Caco-2 (cell line): ENCODE measurements at regions not wholly inside any gene's neighbourhood (a gene's known extent, or its start where the extent isn't known, plus 50 kb on each side); places are given as distances from the start of the nearest gene placed in this dataset.

ENCODE experiments used
- BruUV-seq: library from RNA; stranded (reverse); fragments of 400-500 nt; replicated peaks from 2 replicates; lab custom pipeline; 2021; lab: Mats Ljungman, UMichigan
- CTCF ChIA-PET: fragments of 300-600 bp; sonication (Branson Sonifier 250); formaldehyde crosslinking; loops from one replicate; lab custom pipeline; 2022; ENCODE audit warnings: antibody characterized with exemption; lab: Charles Lee
- POLR2A ChIA-PET: fragments of 300-600 bp; sonication (Branson Sonifier 250); formaldehyde crosslinking; loops from one replicate; lab custom pipeline; 2022; ENCODE audit warnings: antibody characterized with exemption; lab: Charles Lee
- DNase-seq, 2 experiments: peaks; one replicate each; pipeline versions ENCODE4 v3.0.0 to v3.0.0-alpha.2; 2020 to 2022
- H3K27me3 ChIP-seq: replicated peaks from 2 replicates; pipeline ENCODE4 v1.6.0; 2011; ENCODE audit warnings: low read length; ENCODE audit not compliant: control insufficient read depth, insufficient read depth
- H3K36me3 ChIP-seq: 2 replicates; pipeline ENCODE4 v1.5.1; 2011; ENCODE audit warnings: low read length; ENCODE audit not compliant: control insufficient read depth, insufficient read depth
- H3K4me1 ChIP-seq: fragments of 250-450 bp; sonication (Bioruptor Pico); 2 replicates; pipeline ENCODE4 v1.5.1; 2020; ENCODE audit warnings: mild to moderate bottlenecking
- H3K4me3 ChIP-seq: 2 replicates; pipeline ENCODE4 v1.5.1; 2011; ENCODE audit warnings: low read depth, mild to moderate bottlenecking, control low read depth, low read length
- H3K9me3 ChIP-seq: fragments of 250-450 bp; sonication (Bioruptor Pico); 2 replicates; pipeline ENCODE4 v1.5.1; 2020; ENCODE audit warnings: mild to moderate bottlenecking, moderate library complexity
- H3K27ac Mint-ChIP-seq: one replicate; pipeline ENCODE4 v1.8.0; 2022; ENCODE audit warnings: mixed read lengths; ENCODE audit not compliant: unreplicated experiment
- H3K27me3 Mint-ChIP-seq: one replicate; pipeline ENCODE4 v1.8.0; 2022; ENCODE audit warnings: mixed read lengths; ENCODE audit not compliant: insufficient read depth, unreplicated experiment
- H3K36me3 Mint-ChIP-seq: one replicate; pipeline ENCODE4 v1.8.0; 2022; ENCODE audit warnings: mild to moderate bottlenecking, mixed read lengths; ENCODE audit not compliant: insufficient read depth, unreplicated experiment
- H3K4me1 Mint-ChIP-seq: one replicate; pipeline ENCODE4 v1.8.0; 2022; ENCODE audit warnings: low read depth, mixed read lengths; ENCODE audit not compliant: unreplicated experiment
- H3K4me3 Mint-ChIP-seq: one replicate; pipeline ENCODE4 v1.8.0; 2022; ENCODE audit warnings: mild to moderate bottlenecking, moderate library complexity, mixed read lengths; ENCODE audit not compliant: unreplicated experiment
- H3K9me3 Mint-ChIP-seq: one replicate; pipeline ENCODE4 v1.8.0; 2022; ENCODE audit warnings: mixed read lengths; ENCODE audit not compliant: unreplicated experiment
- intact Hi-C: fragments of 100-400 bp; cut with micrococcal nuclease; formaldehyde crosslinking; loops from one replicate; pipeline ENCODE4 v1.10.0; 2022; ENCODE audit not compliant: unreplicated experiment
- TF ChIP-seq, protein P1 (sequence below), 2 experiments: fragments of 200-600 bp in 1 of 2; IDR thresholded peaks; 1 replicate in 1 of 2; 2 replicates in 1 of 2; pipeline versions ENCODE4 v1.5.1 to v1.8.0; 2011 to 2022; ENCODE audit warnings: antibody characterized with exemption in 1 of 2, control low read depth in 1 of 2, inconsistent platforms in 1 of 2, low read depth in 1 of 2, low read length in 1 of 2, mild to moderate bottlenecking in 1 of 2, moderate library complexity in 1 of 2; ENCODE audit not compliant: insufficient read depth in 1 of 2, severe bottlenecking in 1 of 2, unreplicated experiment in 1 of 2

DNA sequence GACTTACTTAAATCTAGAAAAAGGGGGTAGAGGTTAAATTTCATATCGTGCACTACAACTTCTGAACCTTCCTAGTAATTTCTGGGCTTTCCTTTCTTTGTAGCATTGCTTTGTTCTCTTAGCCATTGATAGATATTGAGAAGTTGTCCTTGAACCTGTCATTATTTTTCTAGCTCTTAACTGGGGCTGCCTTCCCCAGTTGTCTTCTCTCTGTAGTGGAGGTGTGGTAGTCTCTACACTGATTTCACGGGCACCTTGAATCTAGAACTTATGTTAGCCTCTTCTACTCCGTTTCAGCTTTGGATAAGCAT lies 504.0 kb downstream of the PCNX1 start:
- ChIA-PET POLR2A (no interaction called here), CTCF (no interaction called here)
- Mint-ChIP-seq H3K4me3 (no peak overlapping the region), H3K27ac (no peak overlapping the region), H3K9me3 (no peaks in the 10 kb centered on the region), H3K27me3 (no peaks in the 10 kb centered on the region), H3K36me3 (peaks cover 8% of the 10 kb centered on the region), H3K4me1 (peaks cover 9% of the 10 kb centered on the region)
- no TSS peak for BruUV-seq
- no peak overlapping the region for H3K4me3 ChIP-seq
- H3K36me3 ChIP-seq: no peaks in the 10 kb centered on the region; the same call in 1 of the 2 replicates
- TF ChIP-seq, protein P1, sequence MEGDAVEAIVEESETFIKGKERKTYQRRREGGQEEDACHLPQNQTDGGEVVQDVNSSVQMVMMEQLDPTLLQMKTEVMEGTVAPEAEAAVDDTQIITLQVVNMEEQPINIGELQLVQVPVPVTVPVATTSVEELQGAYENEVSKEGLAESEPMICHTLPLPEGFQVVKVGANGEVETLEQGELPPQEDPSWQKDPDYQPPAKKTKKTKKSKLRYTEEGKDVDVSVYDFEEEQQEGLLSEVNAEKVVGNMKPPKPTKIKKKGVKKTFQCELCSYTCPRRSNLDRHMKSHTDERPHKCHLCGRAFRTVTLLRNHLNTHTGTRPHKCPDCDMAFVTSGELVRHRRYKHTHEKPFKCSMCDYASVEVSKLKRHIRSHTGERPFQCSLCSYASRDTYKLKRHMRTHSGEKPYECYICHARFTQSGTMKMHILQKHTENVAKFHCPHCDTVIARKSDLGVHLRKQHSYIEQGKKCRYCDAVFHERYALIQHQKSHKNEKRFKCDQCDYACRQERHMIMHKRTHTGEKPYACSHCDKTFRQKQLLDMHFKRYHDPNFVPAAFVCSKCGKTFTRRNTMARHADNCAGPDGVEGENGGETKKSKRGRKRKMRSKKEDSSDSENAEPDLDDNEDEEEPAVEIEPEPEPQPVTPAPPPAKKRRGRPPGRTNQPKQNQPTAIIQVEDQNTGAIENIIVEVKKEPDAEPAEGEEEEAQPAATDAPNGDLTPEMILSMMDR (IDR thresholded peaks at IDR 0.05; ENCODE audit: insufficient read depth in 1 of 2, low read depth in 1 of 2, low read length in 1 of 2, severe bottlenecking in 1 of 2, unreplicated experiment in 1 of 2): no peak
- no peak for DNase-seq
- no peaks in the 10 kb centered on the region for H3K27me3 ChIP-seq
- intact Hi-C loops: no loop called here
- no peaks in the 10 kb centered on the region for H3K4me1 ChIP-seq
- H3K9me3 ChIP-seq: no peaks in the 10 kb centered on the region

DNA sequence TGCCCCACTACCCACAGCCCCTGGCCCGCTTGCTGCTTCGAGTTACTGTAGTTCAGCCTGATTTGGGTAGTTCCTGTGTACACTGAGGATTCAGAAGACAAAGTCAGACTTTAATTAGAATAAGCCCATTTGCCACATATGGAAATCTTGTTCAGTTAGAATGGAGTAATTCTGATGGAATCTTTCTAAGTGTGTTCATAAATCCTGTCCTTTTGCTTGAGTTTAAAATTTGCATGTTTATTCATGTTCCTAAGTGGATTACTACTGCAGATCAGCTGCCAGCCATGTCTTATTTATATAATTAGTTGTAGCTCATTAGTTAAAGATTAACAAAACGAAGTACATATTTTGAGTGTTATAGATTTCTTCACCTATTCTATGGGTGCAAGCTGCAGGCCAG lies 504.5 kb downstream of the PCNX1 start:
- Histone ChIP-seq H3K27me3 (no peaks in the 10 kb centered on the region), H3K36me3 (no peaks in the 10 kb centered on the region; the same call in 1 of the 2 replicates), H3K9me3 (no peaks in the 10 kb centered on the region), H3K4me3 (no peak overlapping the region), H3K4me1 (no peaks in the 10 kb centered on the region)
- POLR2A ChIA-PET: no interaction called here
- BruUV-seq: no TSS peak
- H3K27ac Mint-ChIP-seq: no peak overlapping the region
- CTCF ChIA-PET: no interaction called here
- intact Hi-C loops: no loop called here
- TF ChIP-seq, protein P1 (IDR thresholded peaks at IDR 0.05; ENCODE audit: insufficient read depth in 1 of 2, low read depth in 1 of 2, low read length in 1 of 2, severe bottlenecking in 1 of 2, unreplicated experiment in 1 of 2): no peak
- no peaks in the 10 kb centered on the region for H3K27me3 Mint-ChIP-seq
- no peaks in the 10 kb centered on the region for H3K9me3 Mint-ChIP-seq
- no peak overlapping the region for H3K4me3 Mint-ChIP-seq
- no peak for DNase-seq
- H3K36me3 Mint-ChIP-seq: peaks cover 8% of the 10 kb centered on the region
- H3K4me1 Mint-ChIP-seq: peaks cover 9% of the 10 kb centered on the region

DNA sequence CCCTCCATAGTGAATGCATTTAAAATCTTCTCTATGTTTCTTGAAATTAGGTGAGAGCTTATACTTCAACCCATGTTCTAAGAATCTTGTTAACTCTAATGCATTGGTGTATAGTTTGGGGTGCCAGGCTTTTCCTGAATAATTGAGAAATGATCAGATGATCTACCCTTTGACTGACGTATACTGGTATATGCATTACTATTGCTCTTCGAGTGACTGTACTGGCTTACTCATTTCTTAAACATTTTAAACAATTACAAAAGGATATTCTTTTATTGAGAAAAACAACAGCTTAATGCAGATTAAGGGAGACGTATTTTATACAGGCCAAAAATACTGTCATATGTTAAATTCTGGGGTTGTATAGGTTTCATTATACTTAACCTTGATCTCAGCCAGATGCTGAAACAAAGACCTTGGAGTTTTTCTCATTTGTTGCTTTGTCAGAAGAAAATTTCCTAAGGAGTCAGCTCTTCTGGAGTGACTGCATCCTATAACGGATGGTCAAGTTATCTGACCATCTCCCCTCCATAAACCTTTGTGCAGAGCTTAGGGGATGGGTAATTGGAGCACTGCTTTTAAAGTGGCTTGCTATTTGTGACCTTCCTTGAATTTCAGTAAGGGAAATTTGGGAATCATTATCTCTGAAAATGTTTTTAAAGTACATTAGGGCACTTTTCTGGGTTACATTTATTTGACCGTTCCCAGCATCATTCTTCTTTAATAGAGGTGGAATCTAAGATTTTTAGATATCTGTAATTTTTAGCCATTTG lies 507.6 kb downstream of the PCNX1 start:
- no TSS peak for BruUV-seq
- H3K4me1 Mint-ChIP-seq: no peaks in the 10 kb centered on the region
- no peak overlapping the region for H3K4me3 ChIP-seq
- TF ChIP-seq, protein P1 (IDR thresholded peaks at IDR 0.05; ENCODE audit: insufficient read depth in 1 of 2, low read depth in 1 of 2, low read length in 1 of 2, severe bottlenecking in 1 of 2, unreplicated experiment in 1 of 2): no peak
- ChIA-PET CTCF (interaction anchor here (0.6 kb wide), 1 partner anchor 50 kb away, joined by 4 read pairs; no protein-coding TSS in a partner anchor), POLR2A (no interaction called here)
- H3K27me3 Mint-ChIP-seq: no peaks in the 10 kb centered on the region
- H3K27ac Mint-ChIP-seq: no peak overlapping the region
- H3K9me3 ChIP-seq: no peaks in the 10 kb centered on the region
- DNase-seq: no peak
- no peaks in the 10 kb centered on the region for H3K9me3 Mint-ChIP-seq
- no peaks in the 10 kb centered on the region for H3K36me3 ChIP-seq
- H3K36me3 Mint-ChIP-seq: peaks cover 8% of the 10 kb centered on the region
- intact Hi-C loops: no loop called here
- no peaks in the 10 kb centered on the region for H3K27me3 ChIP-seq
- H3K4me3 Mint-ChIP-seq: no peak overlapping the region
- no peaks in the 10 kb centered on the region for H3K4me1 ChIP-seq
